ENCODE measurements at regions not wholly inside any gene's neighbourhood (a gene's known extent, or its start where the extent isn't known, plus 50 kb on each side); places are given as distances from the start of the nearest gene placed in this dataset.

DNA sequence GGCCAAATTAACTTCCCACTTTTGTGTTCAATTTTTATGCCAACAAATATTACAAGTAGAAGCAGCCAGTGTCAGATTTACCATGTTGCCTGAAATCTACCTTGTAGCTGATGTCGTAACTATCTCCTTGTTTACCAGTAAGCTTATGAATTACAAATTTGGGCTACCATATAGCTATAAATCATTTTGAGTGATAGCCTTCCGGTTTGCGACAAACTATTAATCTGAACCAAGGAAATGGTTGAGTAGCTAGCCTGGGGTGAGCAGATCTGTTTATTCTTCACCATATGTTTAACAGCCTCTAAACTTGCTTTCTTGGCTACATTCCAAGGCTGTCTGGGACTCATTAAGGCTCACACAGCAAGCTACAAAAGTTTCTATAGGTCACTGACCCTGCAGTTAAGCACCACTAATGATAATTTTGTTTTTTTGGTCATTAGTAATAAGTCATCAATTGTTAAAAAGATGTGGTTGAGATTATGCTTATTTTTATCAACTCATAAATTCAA lies 218.7 kb upstream of the SPOCK3 start:
- no peaks in the 10 kb centered on the region for H3K36me3 ChIP-seq (ENCODE audit: control insufficient read depth, insufficient read depth, low read length)
- H3K9me3 ChIP-seq (ENCODE audit: control insufficient read depth, insufficient read depth, low read length) = no peaks in the 10 kb centered on the region
- H3K4me1 ChIP-seq (ENCODE audit: control insufficient read depth, insufficient read depth, low read length) = no peaks in the 10 kb centered on the region
- WGBS (ENCODE audit: insufficient coverage) = 96% methylated on average over 3 of the region's 3 CpGs
- no peak overlapping the region for H3K27ac ChIP-seq (ENCODE audit: low read length)
- H3K4me1 Mint-ChIP-seq = no peaks in the 10 kb centered on the region
- no peak overlapping the region for H3K4me3 ChIP-seq (ENCODE audit: low read length)
- ATAC-seq (no peak), DNase-seq (no peak)
- intact Hi-C loops (cut with micrococcal nuclease) = no loop called here
- H3K36me3 Mint-ChIP-seq = no peaks in the 10 kb centered on the region
- TF ChIP-seq, protein P1, sequence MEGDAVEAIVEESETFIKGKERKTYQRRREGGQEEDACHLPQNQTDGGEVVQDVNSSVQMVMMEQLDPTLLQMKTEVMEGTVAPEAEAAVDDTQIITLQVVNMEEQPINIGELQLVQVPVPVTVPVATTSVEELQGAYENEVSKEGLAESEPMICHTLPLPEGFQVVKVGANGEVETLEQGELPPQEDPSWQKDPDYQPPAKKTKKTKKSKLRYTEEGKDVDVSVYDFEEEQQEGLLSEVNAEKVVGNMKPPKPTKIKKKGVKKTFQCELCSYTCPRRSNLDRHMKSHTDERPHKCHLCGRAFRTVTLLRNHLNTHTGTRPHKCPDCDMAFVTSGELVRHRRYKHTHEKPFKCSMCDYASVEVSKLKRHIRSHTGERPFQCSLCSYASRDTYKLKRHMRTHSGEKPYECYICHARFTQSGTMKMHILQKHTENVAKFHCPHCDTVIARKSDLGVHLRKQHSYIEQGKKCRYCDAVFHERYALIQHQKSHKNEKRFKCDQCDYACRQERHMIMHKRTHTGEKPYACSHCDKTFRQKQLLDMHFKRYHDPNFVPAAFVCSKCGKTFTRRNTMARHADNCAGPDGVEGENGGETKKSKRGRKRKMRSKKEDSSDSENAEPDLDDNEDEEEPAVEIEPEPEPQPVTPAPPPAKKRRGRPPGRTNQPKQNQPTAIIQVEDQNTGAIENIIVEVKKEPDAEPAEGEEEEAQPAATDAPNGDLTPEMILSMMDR (IDR thresholded peaks at IDR 0.05) = no peak
- H3K27ac Mint-ChIP-seq = no peak overlapping the region
- no peaks in the 10 kb centered on the region for H3K27me3 ChIP-seq (ENCODE audit: control insufficient read depth, insufficient read depth, low read length)
- H3K9me3 Mint-ChIP-seq = peaks cover 15 to 22% of the 10 kb centered on the region in 2 donors
- H3K27me3 Mint-ChIP-seq (ENCODE audit: low read depth in 2 of 2) = no peaks in the 10 kb centered on the region
- no peak overlapping the region for H3K4me3 Mint-ChIP-seq

DNA sequence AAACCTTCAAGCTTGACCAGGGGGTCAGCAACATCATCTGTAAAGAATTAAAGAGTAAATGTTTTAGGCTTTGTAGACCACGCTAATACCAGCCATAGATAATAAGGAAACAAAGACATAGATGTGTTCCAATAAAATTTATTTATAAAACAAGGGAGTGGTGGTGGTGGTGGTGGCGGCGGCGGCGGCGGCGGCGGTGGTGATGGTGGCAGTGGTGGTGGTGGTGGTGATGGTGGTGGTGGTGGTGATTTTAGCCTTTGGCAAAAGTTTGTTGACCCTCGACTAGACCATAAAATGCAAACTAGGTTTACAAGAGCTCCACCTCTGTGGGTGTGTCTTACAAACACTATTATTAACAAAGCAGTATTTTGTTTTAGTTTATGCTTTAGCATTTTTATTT lies 222.3 kb upstream of the SPOCK3 start:
- 100% methylated on average over 1 of the region's 9 CpGs for WGBS (ENCODE audit: insufficient coverage)
- H3K27ac Mint-ChIP-seq = no peak overlapping the region
- no peak for DNase-seq
- H3K36me3 ChIP-seq (ENCODE audit: control insufficient read depth, insufficient read depth, low read length) = no peaks in the 10 kb centered on the region
- TF ChIP-seq, protein P1 (IDR thresholded peaks at IDR 0.05) = no peak
- no peaks in the 10 kb centered on the region for H3K27me3 ChIP-seq (ENCODE audit: control insufficient read depth, insufficient read depth, low read length)
- H3K9me3 ChIP-seq (ENCODE audit: control insufficient read depth, insufficient read depth, low read length) = no peaks in the 10 kb centered on the region
- no peak overlapping the region for H3K27ac ChIP-seq (ENCODE audit: low read length)
- H3K4me1 ChIP-seq (ENCODE audit: control insufficient read depth, insufficient read depth, low read length) = no peaks in the 10 kb centered on the region
- intact Hi-C loops (cut with micrococcal nuclease) = no loop called here
- no peak for ATAC-seq
- no peaks in the 10 kb centered on the region for H3K36me3 Mint-ChIP-seq
- H3K9me3 Mint-ChIP-seq = peaks cover 16 to 22% of the 10 kb centered on the region in 2 donors
- H3K4me3 ChIP-seq (ENCODE audit: low read length) = no peak overlapping the region
- no peaks in the 10 kb centered on the region for H3K27me3 Mint-ChIP-seq (ENCODE audit: low read depth in 2 of 2)
- H3K4me1 Mint-ChIP-seq = no peaks in the 10 kb centered on the region
- no peak overlapping the region for H3K4me3 Mint-ChIP-seq

DNA sequence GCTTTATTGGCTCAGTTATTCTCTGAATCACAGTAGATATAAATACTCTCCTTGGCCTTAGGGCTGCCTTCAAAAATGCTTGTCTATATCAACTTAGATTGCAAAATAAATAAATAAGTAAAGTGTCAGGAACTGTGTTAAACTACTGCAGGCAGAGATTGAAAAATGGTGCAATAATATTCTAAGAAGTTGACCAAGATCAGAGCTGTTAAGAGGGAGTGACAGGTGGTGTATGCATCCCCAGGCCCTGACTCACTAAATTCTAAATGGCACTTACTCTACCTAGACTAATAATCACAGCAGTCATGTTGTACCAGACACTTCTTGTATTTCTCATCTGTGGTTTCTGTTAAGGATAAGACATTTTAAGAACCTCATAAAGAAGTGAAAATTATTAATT lies 235.1 kb upstream of the SPOCK3 start:
- Histone ChIP-seq H3K36me3 (ENCODE audit: control insufficient read depth, insufficient read depth, low read length) (no peaks in the 10 kb centered on the region), H3K9me3 (ENCODE audit: control insufficient read depth, insufficient read depth, low read length) (no peaks in the 10 kb centered on the region), H3K4me3 (ENCODE audit: low read length) (no peak overlapping the region), H3K27me3 (ENCODE audit: control insufficient read depth, insufficient read depth, low read length) (no peaks in the 10 kb centered on the region), H3K27ac (ENCODE audit: low read length) (no peak overlapping the region), H3K4me1 (ENCODE audit: control insufficient read depth, insufficient read depth, low read length) (no peaks in the 10 kb centered on the region)
- DNase-seq (no peak), ATAC-seq (no peak)
- Mint-ChIP-seq H3K9me3 (peaks cover 10 to 15% of the 10 kb centered on the region in 2 donors), H3K36me3 (no peaks in the 10 kb centered on the region), H3K4me3 (no peak overlapping the region), H3K27ac (no peak overlapping the region), H3K27me3 (ENCODE audit: low read depth in 2 of 2) (no peaks in the 10 kb centered on the region), H3K4me1 (no peaks in the 10 kb centered on the region)
- intact Hi-C loops (cut with micrococcal nuclease) = no loop called here
- TF ChIP-seq, protein P1 (IDR thresholded peaks at IDR 0.05) = no peak

DNA sequence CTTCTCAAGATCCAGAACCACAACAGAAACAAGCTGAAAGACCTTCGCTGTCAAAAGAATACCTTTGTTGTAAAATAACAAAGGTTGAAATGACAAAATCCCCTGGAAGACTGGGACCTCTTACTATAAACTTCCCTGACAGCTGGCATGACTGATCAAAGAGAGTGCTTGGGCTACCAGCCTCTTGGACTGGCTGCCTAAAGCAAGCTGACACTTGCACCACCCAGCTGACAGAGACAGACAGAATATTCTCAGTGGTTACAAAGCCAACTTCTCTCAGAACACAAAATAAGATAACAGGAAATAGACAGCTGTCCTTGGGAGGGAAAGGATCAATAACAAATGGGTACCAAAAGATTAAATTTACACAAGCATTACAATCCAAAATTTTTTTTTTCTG lies 241.7 kb upstream of the SPOCK3 start:
- Mint-ChIP-seq H3K4me3 (no peak overlapping the region), H3K27me3 (ENCODE audit: low read depth in 2 of 2) (no peaks in the 10 kb centered on the region), H3K27ac (no peak overlapping the region), H3K4me1 (no peaks in the 10 kb centered on the region), H3K36me3 (no peaks in the 10 kb centered on the region), H3K9me3 (peaks cover 6 to 11% of the 10 kb centered on the region in 2 donors)
- TF ChIP-seq, protein P1 (IDR thresholded peaks at IDR 0.05) = no peak
- Histone ChIP-seq H3K9me3 (ENCODE audit: control insufficient read depth, insufficient read depth, low read length) (peaks cover 3% of the 10 kb centered on the region), H3K36me3 (ENCODE audit: control insufficient read depth, insufficient read depth, low read length) (no peaks in the 10 kb centered on the region), H3K4me3 (ENCODE audit: low read length) (no peak overlapping the region), H3K4me1 (ENCODE audit: control insufficient read depth, insufficient read depth, low read length) (no peaks in the 10 kb centered on the region), H3K27me3 (ENCODE audit: control insufficient read depth, insufficient read depth, low read length) (no peaks in the 10 kb centered on the region), H3K27ac (ENCODE audit: low read length) (no peak overlapping the region)
- no CpG with 5 or more reads among the region's 1 CpG for WGBS (ENCODE audit: insufficient coverage)
- intact Hi-C loops (cut with micrococcal nuclease) = no loop called here
- DNase-seq (no peak), ATAC-seq (no peak)
